GM20000 (cell line): ENCODE measurements at regions not wholly inside any gene's neighbourhood (a gene's known extent, or its start where the extent isn't known, plus 50 kb on each side); places are given as distances from the start of the nearest gene placed in this dataset.

ENCODE experiments used
- DNase-seq: peaks from one replicate; pipeline ENCODE4 v3.0.0; 2012; ENCODE audit warnings: low spot score
- TF ChIP-seq, protein P1 (sequence below): IDR thresholded peaks from 2 replicates; pipeline ENCODE4 v1.5.1; 2012; ENCODE audit warnings: mild to moderate bottlenecking, control low read depth; ENCODE audit errors: extremely low read depth, missing control alignments

DNA sequence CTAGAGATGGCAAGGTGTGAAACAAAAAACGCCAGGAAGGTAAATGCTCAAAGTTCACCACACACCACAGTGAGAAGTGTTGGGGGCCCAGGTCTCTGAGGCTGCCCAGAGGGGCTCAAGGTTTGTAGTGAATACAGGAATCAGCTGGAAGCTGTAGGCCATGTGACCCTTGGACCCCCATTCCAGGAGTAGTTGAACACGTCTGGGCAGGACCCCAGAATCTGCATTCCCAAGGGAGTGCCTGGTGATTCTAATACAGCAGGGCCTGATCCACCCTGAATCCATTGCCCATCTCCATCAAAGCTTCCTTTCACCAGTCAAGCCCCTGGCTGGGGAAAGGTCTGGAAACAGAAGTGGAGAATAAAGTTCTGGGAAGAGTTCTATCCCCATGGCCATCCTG lies 70.8 kb upstream of the B3GAT1 start:
- DNase-seq, result no peak
- TF ChIP-seq, protein P1, sequence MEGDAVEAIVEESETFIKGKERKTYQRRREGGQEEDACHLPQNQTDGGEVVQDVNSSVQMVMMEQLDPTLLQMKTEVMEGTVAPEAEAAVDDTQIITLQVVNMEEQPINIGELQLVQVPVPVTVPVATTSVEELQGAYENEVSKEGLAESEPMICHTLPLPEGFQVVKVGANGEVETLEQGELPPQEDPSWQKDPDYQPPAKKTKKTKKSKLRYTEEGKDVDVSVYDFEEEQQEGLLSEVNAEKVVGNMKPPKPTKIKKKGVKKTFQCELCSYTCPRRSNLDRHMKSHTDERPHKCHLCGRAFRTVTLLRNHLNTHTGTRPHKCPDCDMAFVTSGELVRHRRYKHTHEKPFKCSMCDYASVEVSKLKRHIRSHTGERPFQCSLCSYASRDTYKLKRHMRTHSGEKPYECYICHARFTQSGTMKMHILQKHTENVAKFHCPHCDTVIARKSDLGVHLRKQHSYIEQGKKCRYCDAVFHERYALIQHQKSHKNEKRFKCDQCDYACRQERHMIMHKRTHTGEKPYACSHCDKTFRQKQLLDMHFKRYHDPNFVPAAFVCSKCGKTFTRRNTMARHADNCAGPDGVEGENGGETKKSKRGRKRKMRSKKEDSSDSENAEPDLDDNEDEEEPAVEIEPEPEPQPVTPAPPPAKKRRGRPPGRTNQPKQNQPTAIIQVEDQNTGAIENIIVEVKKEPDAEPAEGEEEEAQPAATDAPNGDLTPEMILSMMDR, result no peak

DNA sequence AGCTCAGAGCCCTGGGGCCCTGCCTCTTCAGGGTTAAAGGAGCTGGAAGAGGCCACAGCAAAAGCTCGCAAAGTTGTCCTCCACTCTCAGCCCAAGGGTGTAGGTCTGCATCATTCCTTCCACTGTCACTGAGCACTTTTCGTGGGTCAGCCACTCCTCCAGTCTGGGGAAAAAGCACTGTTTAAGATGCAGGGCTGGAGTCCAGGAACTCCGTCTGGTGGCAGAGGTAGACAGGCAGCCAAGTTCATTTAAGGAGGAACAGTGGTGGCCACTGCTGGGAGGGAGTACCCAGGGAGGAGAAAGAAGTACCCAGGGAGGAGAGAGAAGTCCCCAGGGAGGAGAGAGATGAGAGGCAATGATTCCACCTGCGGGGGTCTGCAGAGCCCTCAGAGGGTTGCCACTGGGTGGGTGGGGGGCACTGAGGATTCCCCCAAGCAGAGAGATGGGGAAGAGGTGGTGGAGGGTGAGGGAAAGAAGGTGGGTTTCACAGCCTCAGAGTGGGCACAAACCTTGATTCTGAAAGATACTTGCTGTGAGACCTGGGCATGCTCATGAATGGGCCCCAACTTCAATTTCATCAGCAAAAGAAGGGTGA lies 70.0 kb upstream of the B3GAT1 start:
- TF ChIP-seq, protein P1, result no peak
- DNase-seq, result no peak

DNA sequence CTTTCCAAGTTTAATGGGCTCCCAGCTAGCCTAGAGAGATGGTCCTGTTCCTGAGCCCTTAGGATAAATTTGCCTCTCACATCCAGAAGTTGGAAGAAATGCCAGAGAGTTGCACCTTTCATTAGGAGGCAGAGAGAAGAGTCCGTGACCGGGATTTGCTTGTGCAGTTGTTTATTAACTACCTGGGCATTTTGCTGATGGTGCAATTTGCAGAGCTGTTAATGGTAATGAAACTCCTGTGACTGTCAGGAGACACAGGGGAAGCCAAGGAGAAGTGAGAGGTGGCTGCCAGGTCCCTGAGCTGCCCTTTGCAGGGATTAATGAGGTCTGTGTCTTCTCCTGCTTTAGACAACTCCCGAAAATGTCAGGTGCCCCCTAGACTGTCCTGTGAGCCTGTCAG lies 69.1 kb upstream of the B3GAT1 start:
- no peak for DNase-seq
- TF ChIP-seq, protein P1, result no peak

DNA sequence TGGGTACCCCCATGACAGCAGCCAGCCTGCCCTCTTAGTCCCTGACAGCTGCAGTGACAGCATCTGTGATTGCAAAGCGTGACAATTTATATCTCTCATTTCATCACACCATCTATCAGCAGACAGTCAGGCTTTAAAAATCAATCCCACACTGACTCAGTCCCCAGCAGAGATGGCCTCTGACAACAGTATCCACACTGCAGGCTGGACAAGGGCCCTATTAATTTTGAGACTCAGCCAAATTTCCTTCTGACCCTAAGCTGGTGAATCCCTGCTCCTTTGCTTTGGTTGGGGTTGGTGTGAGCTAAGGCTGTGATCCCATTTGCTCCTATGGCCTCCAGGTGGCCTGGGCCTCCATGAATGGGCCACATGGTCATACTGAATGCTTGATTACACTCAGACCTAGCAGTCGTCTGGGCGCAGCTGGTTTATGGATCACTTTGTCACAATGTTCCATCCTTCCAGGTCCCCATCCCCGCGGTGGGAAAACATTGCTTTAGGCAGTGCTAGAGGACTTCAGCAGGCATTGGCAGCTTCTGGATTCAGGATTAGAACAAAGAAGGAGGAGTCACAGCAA lies 68.2 kb upstream of the B3GAT1 start:
- TF ChIP-seq, protein P1, result no peak
- DNase-seq, result no peak

DNA sequence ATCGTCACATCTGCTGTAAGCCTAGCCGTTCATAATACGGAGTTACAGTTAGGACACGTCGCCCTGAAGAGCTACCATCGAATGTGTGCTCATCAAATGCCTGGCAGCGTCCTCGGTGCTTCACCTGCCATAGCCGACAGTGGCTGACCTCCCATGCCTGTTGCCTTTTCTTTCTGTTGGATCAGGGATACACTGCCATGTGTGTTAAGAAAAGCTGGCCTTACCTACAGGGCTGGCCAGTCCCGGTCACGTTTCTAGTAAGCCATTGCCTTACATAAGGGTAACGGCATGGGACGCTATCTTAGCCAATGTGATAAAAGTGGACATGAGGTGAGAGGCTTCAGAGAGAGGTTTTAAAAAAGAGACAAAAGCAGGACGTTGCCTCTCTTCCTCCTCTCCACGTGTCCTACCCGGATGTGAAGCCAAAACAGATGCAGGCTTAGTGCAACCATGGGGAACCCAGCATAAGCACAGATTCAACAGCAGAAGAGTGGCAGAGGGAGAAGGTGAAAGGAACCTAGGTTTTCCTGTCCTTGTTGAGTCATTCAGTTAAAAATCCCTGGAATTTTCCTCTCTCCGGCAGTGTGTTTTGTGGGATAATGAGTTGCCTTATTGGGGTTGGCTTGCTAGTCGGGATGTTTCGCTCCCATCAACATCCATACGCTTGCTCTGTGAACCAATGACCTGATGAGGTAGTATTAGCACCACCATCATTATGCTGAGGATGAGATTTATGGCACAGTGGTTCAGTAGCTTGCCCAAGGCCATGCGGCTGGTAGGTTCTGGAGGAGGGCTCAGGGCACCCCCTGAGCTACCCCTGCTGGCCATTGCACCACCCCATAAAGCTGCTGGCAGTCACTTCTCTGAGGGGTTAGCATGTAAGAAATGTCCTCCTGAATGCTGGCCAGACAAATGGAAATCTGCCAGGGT lies 67.4 kb upstream of the B3GAT1 start:
- no peak for DNase-seq

DNA sequence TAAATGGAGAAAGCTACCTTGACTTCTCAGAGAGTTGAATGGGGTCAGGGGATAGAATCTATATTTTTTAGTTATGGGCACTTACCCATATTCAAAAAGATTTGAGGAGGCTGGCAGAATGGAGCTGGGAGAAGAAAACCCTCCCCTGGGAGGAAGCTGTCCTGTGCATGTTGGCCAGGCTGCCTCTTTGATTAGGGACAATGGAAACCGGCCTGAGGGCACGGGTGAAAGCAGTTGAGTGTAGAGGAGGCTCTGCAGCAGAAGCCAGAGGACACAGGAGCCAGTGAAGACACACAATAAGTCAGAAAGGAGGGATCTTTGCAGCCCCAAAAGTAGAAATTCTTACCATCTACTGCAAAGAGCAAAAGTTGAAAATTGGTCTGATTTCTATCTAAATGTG lies 66.6 kb upstream of the B3GAT1 start:
- no peak for DNase-seq
- TF ChIP-seq, protein P1, result no peak

More for the DNA sequence above, 67.4 kb upstream of the B3GAT1 start:
- TF ChIP-seq, protein P1, result no peak

DNA sequence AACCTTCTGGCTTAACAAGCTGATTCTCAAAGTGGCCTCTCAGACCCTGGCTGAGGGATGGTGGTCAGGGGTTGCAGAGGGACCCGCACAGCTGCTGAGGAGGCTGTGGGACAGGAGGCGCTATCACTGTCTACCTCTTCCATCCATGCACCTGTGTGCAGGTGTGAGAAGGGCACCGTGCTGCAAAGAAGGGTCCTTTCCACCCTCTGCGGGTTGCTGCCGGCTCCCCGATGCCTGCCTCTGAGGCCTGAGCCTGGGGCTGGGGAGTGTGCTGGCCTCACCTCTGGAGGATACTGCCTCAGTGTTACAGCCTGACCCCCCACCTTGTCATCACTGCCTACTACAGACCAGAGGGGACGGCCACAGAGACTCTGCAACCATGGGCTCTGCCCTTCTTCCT lies 66.1 kb upstream of the B3GAT1 start:
- TF ChIP-seq, protein P1, result no peak
- DNase-seq, result no peak
